ENCODE measurements at regions not wholly inside any gene's neighbourhood (a gene's known extent, or its start where the extent isn't known, plus 50 kb on each side); places are given as distances from the start of the nearest gene placed in this dataset.

- TF ChIP-seq, protein P1, sequence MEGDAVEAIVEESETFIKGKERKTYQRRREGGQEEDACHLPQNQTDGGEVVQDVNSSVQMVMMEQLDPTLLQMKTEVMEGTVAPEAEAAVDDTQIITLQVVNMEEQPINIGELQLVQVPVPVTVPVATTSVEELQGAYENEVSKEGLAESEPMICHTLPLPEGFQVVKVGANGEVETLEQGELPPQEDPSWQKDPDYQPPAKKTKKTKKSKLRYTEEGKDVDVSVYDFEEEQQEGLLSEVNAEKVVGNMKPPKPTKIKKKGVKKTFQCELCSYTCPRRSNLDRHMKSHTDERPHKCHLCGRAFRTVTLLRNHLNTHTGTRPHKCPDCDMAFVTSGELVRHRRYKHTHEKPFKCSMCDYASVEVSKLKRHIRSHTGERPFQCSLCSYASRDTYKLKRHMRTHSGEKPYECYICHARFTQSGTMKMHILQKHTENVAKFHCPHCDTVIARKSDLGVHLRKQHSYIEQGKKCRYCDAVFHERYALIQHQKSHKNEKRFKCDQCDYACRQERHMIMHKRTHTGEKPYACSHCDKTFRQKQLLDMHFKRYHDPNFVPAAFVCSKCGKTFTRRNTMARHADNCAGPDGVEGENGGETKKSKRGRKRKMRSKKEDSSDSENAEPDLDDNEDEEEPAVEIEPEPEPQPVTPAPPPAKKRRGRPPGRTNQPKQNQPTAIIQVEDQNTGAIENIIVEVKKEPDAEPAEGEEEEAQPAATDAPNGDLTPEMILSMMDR (IDR thresholded peaks at IDR 0.05), result no peak
- no peak for TF ChIP-seq POLR2A (IDR thresholded peaks at IDR 0.05)
These were observed 800.7 kb upstream of the GRM7 start for GRCh38 chr3:6060251-6060650.
